ENCODE measurements at regions not wholly inside any gene's neighbourhood (a gene's known extent, or its start where the extent isn't known, plus 50 kb on each side); places are given as distances from the start of the nearest gene placed in this dataset.

- no peaks in the 10 kb centered on the region for H3K4me1 ChIP-seq
- H3K4me3 ChIP-seq, result no peak overlapping the region
- no peak overlapping the region for H3K27ac ChIP-seq
- H3K9me3 ChIP-seq, result no peaks in the 10 kb centered on the region
- no peak for ATAC-seq
- intact Hi-C loops (cut with DNase I), result no loop called here
- no peaks in the 10 kb centered on the region for H3K27me3 ChIP-seq
- DNase-seq, result no peak
- H3K36me3 ChIP-seq, result no peaks in the 10 kb centered on the region
- TF ChIP-seq, protein P1, sequence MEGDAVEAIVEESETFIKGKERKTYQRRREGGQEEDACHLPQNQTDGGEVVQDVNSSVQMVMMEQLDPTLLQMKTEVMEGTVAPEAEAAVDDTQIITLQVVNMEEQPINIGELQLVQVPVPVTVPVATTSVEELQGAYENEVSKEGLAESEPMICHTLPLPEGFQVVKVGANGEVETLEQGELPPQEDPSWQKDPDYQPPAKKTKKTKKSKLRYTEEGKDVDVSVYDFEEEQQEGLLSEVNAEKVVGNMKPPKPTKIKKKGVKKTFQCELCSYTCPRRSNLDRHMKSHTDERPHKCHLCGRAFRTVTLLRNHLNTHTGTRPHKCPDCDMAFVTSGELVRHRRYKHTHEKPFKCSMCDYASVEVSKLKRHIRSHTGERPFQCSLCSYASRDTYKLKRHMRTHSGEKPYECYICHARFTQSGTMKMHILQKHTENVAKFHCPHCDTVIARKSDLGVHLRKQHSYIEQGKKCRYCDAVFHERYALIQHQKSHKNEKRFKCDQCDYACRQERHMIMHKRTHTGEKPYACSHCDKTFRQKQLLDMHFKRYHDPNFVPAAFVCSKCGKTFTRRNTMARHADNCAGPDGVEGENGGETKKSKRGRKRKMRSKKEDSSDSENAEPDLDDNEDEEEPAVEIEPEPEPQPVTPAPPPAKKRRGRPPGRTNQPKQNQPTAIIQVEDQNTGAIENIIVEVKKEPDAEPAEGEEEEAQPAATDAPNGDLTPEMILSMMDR (IDR thresholded peaks at IDR 0.05), result no peak
Observed at GRCh38 chr3:55343486-55344357, 143.4 kb downstream of the WNT5A start.

GRCh38 chr3:55341502-55342031, 145.5 kb downstream of the WNT5A start:
- ATAC-seq, result no peak

DNA sequence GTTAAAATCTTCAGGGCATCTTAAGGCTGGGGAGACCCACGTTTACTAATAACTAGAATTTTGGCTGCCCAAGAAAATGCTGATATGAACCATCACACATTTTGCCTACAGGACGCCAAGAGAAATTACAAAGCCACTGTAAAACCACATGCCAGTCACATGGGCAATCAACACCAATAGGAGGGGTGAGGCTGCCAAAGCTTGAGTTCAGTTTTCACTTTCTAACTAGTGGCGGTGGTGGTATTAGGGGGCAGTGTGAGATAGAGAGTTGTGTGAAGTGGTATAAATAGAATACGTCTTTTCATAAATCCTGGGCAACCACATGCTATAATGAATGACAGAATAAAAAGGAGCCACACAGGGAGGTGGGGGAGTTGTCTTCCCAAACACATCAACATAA, 147.3 kb downstream of the WNT5A start:
- intact Hi-C loops (cut with DNase I), result no loop called here
- ATAC-seq, result no peak
- no peaks in the 10 kb centered on the region for H3K27me3 ChIP-seq
- no peaks in the 10 kb centered on the region for H3K4me1 ChIP-seq
- TF ChIP-seq, protein P1 (IDR thresholded peaks at IDR 0.05), result no peak
- DNase-seq, result no peak
- H3K4me3 ChIP-seq, result no peak overlapping the region
- no peaks in the 10 kb centered on the region for H3K36me3 ChIP-seq
- no peak overlapping the region for H3K27ac ChIP-seq
- H3K9me3 ChIP-seq, result no peaks in the 10 kb centered on the region

More at GRCh38 chr3:55341502-55342031, 145.5 kb downstream of the WNT5A start:
- Histone ChIP-seq H3K4me1 (no peaks in the 10 kb centered on the region), H3K36me3 (no peaks in the 10 kb centered on the region), H3K9me3 (no peaks in the 10 kb centered on the region), H3K4me3 (no peak overlapping the region), H3K27ac (no peak overlapping the region), H3K27me3 (no peaks in the 10 kb centered on the region)
- intact Hi-C loops (cut with DNase I), result no loop called here
- no peak for DNase-seq
- TF ChIP-seq, protein P1 (IDR thresholded peaks at IDR 0.05), result no peak

DNA sequence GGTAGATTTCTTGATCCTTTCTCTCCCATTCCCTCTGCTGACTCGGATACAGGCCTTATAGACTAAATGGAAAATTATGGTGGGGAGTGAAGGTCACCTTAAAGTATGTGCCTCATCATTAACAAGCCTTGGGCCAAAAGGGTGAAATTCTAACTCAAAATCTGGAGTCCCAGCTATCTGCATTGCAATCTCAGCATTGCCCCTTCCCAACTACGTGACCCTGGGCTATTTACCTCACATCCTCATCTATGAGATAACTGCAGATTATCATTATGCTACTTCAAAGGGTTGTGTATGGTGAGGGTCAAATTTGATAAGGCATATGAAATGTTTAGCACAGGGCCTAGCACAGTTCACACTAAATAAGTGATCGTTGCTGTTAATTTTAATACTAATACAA, 147.7 kb downstream of the WNT5A start:
- DNase-seq (no peak), ATAC-seq (no peak)
- Histone ChIP-seq H3K27me3 (no peaks in the 10 kb centered on the region), H3K4me3 (no peak overlapping the region), H3K27ac (no peak overlapping the region), H3K36me3 (no peaks in the 10 kb centered on the region), H3K9me3 (no peaks in the 10 kb centered on the region), H3K4me1 (no peaks in the 10 kb centered on the region)
- intact Hi-C loops (cut with DNase I), result no loop called here
- TF ChIP-seq, protein P1 (IDR thresholded peaks at IDR 0.05), result no peak

- Histone ChIP-seq H3K27me3 (no peaks in the 10 kb centered on the region), H3K4me1 (no peaks in the 10 kb centered on the region), H3K9me3 (no peaks in the 10 kb centered on the region), H3K36me3 (no peaks in the 10 kb centered on the region), H3K4me3 (no peak overlapping the region), H3K27ac (no peak overlapping the region)
- no peak for DNase-seq
- TF ChIP-seq, protein P1 (IDR thresholded peaks at IDR 0.05), result no peak
- no peak for ATAC-seq
- intact Hi-C loops (cut with DNase I), result no loop called here
Observed at GRCh38 chr3:55337641-55338180, 149.4 kb downstream of the WNT5A start.
